GM20000 (cell line): ENCODE measurements at regions not wholly inside any gene's neighbourhood (a gene's known extent, or its start where the extent isn't known, plus 50 kb on each side); places are given as distances from the start of the nearest gene placed in this dataset.
A peak's percentile ranks its signal among the peaks of the same experiment; 100 is the strongest.

ENCODE experiments used
- DNase-seq: peaks from one replicate; pipeline ENCODE4 v3.0.0; 2012; ENCODE audit warnings: low spot score
- TF ChIP-seq, protein P1 (sequence below): IDR thresholded peaks from 2 replicates; pipeline ENCODE4 v1.5.1; 2012; ENCODE audit warnings: mild to moderate bottlenecking, control low read depth; ENCODE audit errors: extremely low read depth, missing control alignments

DNA sequence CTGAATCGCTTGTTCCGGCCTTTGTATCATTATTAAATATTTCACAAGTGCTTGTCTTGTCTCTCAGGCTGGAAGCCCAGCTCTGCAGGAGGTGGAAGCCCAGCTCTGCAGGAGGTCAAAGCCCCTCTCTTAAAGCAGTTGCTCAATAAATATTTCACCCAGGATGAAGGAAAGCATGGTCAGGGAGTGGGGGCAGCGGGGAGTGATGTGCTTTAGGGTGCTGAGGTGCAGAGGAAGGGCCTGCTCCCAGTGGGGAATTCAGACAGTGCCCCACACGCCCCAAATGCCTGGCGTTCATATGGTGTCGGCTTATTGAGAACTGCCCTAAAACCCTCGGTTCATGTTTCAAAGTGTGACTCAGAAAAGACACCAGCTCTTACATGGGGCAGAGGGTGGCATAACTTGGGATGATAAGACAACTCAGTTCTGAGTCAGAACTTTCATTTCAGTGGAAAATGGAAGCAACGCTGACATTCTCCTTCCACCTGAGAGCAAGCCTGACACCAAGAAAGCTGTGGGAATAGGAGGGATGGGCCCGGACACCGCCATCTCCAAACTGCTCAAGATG is 114.3 kb upstream of the DAP start:
- DNase-seq, result no peak

DNA sequence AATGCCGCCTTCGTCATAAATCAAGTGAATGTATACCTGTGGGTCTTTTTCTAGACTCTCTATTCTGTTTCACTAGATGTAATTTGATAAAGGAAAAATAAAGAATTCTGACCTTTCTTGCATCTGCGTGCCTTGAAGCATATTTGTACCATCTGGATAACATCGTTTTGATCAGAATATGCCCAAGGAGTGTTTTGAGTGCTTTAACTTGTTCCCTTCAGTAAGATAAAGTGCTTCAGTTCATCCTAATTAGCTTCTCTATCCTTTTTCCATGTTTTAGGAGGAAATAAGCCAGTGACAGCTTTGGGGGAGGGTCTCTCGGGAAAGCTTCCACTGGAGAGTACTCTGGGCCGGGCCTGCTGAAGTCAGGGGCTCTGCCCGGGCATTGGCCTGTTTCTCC is 113.5 kb upstream of the DAP start:
- DNase-seq, result no peak
- TF ChIP-seq, protein P1, sequence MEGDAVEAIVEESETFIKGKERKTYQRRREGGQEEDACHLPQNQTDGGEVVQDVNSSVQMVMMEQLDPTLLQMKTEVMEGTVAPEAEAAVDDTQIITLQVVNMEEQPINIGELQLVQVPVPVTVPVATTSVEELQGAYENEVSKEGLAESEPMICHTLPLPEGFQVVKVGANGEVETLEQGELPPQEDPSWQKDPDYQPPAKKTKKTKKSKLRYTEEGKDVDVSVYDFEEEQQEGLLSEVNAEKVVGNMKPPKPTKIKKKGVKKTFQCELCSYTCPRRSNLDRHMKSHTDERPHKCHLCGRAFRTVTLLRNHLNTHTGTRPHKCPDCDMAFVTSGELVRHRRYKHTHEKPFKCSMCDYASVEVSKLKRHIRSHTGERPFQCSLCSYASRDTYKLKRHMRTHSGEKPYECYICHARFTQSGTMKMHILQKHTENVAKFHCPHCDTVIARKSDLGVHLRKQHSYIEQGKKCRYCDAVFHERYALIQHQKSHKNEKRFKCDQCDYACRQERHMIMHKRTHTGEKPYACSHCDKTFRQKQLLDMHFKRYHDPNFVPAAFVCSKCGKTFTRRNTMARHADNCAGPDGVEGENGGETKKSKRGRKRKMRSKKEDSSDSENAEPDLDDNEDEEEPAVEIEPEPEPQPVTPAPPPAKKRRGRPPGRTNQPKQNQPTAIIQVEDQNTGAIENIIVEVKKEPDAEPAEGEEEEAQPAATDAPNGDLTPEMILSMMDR, result no peak

More for the DNA sequence above, 114.3 kb upstream of the DAP start:
- TF ChIP-seq, protein P1, result no peak

DNA sequence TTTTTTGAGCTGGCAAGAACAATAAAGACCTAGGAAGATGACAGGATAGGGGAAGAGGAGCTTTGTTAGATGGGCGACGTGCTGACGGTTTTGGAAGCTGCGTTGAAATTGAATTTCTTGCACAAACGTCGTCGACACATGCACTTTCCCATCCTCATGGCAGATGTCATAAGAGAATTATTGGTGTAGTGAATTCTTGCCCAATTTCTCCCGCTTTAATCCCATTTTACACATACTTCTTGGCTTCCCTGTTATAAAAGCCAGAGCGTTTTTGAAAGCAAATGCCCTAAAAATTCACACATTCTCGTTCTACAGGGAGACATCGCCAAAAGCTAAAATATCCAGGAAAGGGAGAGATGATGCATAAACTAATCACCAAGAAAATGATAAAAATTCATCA is 109.8 kb upstream of the DAP start:
- TF ChIP-seq, protein P1, result no peak
- no peak for DNase-seq

DNA sequence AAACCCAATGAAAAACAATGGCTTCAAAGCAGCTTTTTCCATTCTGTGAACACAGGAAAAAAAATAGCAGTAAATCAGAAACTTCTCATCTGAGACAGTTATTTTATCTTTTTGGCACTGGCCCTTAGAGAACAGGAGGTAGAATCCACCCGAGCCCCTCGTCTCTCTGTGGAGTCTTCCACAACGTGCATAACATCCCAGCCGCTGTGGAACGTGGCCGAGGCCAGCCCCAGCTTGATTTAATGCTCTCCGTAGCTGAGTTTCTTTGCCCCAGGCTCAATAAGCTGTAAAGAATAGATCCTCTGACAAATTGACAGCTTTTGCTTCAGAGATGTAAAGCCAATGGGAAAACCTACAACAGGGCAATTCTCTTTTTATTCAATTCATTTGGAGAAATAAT is 107.9 kb upstream of the DAP start:
- DNase-seq, result no peak
- TF ChIP-seq, protein P1, result no peak

DNA sequence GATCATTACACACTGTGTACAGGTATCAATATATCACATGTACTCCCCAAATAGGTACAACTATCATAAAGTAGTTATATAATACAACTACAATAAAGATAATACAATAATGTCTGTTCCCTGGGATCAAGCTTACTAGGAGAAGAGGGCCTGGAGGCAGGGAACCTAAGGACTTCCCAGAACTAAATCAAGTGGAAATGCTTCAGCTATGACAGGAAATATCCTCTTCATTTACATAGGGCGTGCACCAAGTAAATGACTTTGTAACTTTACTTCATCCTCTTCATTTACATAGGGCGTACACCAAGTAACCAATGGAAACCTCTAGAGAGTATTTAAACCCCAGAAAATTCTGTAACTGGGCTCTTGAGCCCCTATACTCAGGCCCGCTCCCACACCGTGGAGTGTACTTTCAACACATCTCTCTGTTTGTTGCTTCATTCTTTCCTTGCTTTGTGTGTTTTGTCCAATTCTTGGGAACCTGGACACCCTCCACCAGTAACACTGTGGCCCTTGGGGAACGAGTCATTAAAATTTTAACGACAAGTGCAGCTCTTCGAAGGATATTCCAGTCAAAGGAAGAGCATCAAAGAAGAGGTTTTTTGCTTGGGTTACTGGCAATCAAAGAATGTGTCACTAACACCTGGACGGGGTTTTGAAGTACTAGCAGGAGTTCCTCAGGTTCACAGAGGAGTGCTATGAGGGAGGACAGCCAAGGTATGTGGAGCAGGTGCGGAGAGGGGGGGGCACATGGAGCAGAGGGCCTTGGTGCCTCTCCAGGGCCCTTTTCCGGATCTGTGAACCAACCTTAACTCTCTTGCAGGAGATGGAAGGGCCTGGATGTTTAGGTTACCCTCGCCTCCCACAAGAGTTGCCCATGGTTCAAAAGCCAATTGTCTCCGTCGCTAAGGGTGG is 106.6 kb upstream of the DAP start:
- DNase-seq, result no peak
- TF ChIP-seq, protein P1, result no peak

DNA sequence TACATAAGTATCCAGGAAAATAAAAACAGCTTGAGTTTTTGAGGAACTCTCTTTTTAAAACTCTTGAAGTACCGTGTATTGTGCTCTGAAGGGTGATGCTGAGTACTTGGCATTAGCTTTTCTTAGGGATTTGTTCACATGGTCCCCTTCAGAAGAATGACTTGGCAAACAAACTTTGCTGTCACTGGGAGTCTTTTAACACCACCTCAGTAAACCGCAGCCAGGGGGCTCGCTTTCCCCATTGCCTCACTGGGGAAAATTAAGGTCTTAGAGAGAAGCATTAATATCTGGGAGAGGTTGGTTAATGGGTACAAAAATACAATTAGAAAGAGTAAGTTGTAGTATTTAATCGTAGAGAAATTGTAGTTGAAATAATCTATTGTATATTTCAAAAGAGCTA is 105.9 kb upstream of the DAP start:
- no peak for DNase-seq
- TF ChIP-seq, protein P1, result no peak

DNA sequence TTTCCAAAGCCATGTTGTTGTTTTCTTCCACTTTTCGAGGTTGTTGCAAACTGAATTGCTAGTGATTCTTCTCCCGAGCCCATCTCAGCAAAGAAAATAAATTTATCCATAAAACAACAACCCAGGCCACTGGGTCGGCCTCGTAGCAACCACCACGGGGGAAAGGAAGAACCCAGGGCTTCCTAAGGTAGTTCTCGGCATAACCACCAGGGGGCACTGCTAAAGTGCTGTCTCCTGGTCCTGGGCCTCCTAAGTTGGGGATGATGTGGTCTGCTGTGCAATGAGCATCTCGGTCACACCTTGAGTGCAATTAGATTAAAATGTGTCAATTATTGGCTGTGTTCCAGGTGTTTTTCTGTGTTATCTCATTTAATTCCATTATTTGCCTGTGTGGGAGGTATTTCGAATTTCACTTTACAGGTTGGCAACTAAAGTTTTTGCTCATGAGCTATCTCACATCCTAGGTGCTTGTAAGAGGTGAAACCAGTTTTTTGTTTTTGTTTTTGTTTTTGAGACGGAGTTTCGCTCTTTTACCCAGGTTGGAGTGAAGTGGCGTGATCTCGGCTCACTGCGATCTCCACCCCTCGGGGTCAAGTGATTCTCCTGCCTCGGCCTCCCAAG is 102.8 kb upstream of the DAP start:
- TF ChIP-seq, protein P1, result peak; percentile 81
- DNase-seq, result peak; percentile 79
